ENCODE measurements at regions not wholly inside any gene's neighbourhood (a gene's known extent, or its start where the extent isn't known, plus 50 kb on each side); places are given as distances from the start of the nearest gene placed in this dataset.
"Not testable (repeated sequence)": the region's sequence is repeated elsewhere in the genome, so short reads cannot be mapped to it uniquely, and the experiment has no call there.

- Mint-ChIP-seq H3K27ac (ENCODE audit: unreplicated experiment) (no peak overlapping the region), H3K9me3 (ENCODE audit: unreplicated experiment) (no peaks in the 10 kb centered on the region), H3K36me3 (ENCODE audit: low read depth, unreplicated experiment) (no peaks in the 10 kb centered on the region), H3K4me3 (ENCODE audit: unreplicated experiment) (no peak overlapping the region), H3K27me3 (ENCODE audit: unreplicated experiment) (no peaks in the 10 kb centered on the region), H3K4me1 (ENCODE audit: unreplicated experiment) (peaks cover 6% of the 10 kb centered on the region)
- no peak for TF ChIP-seq CTCF (IDR thresholded peaks at IDR 0.05; ENCODE audit: unreplicated experiment)
- no peak for DNase-seq (ENCODE audit: low spot score)
Measured at GRCh38 chr4:125650557-125650956, 335.8 kb downstream of the FAT4 start.

GRCh38 chr4:125651707-125652357, 337.1 kb downstream of the FAT4 start:
- H3K4me3 Mint-ChIP-seq (ENCODE audit: unreplicated experiment) = not testable (repeated sequence)

GRCh38 chr4:125658773-125659172, 344.0 kb downstream of the FAT4 start:
- no peak for TF ChIP-seq CTCF (IDR thresholded peaks at IDR 0.05; ENCODE audit: unreplicated experiment)
- H3K27me3 Mint-ChIP-seq (ENCODE audit: unreplicated experiment) = no peaks in the 10 kb centered on the region
- H3K36me3 Mint-ChIP-seq (ENCODE audit: low read depth, unreplicated experiment) = no peaks in the 10 kb centered on the region
- no peak overlapping the region for H3K27ac Mint-ChIP-seq (ENCODE audit: unreplicated experiment)
- no peak for DNase-seq (ENCODE audit: low spot score)
- H3K4me1 Mint-ChIP-seq (ENCODE audit: unreplicated experiment) = peaks cover 10% of the 10 kb centered on the region
- H3K9me3 Mint-ChIP-seq (ENCODE audit: unreplicated experiment) = no peaks in the 10 kb centered on the region
- no peak overlapping the region for H3K4me3 Mint-ChIP-seq (ENCODE audit: unreplicated experiment)

More at GRCh38 chr4:125651707-125652357, 337.1 kb downstream of the FAT4 start:
- not testable (repeated sequence) for H3K27me3 Mint-ChIP-seq (ENCODE audit: unreplicated experiment); H3K27ac Mint-ChIP-seq (ENCODE audit: unreplicated experiment); H3K9me3 Mint-ChIP-seq (ENCODE audit: unreplicated experiment); H3K4me1 Mint-ChIP-seq (ENCODE audit: unreplicated experiment); DNase-seq (ENCODE audit: low spot score); H3K36me3 Mint-ChIP-seq (ENCODE audit: low read depth, unreplicated experiment)

GRCh38 chr4:125663896-125664767, 349.4 kb downstream of the FAT4 start:
- Mint-ChIP-seq H3K9me3 (ENCODE audit: unreplicated experiment) (no peaks in the 10 kb centered on the region), H3K4me1 (ENCODE audit: unreplicated experiment) (no peaks in the 10 kb centered on the region), H3K36me3 (ENCODE audit: low read depth, unreplicated experiment) (no peaks in the 10 kb centered on the region), H3K27ac (ENCODE audit: unreplicated experiment) (no peak overlapping the region), H3K4me3 (ENCODE audit: unreplicated experiment) (no peak overlapping the region), H3K27me3 (ENCODE audit: unreplicated experiment) (no peaks in the 10 kb centered on the region)
- no peak for TF ChIP-seq CTCF (IDR thresholded peaks at IDR 0.05; ENCODE audit: unreplicated experiment)
- DNase-seq (ENCODE audit: low spot score) = no peak

GRCh38 chr4:125666635-125667034, 351.9 kb downstream of the FAT4 start:
- H3K9me3 Mint-ChIP-seq (ENCODE audit: unreplicated experiment) = no peaks in the 10 kb centered on the region
- H3K4me1 Mint-ChIP-seq (ENCODE audit: unreplicated experiment) = no peaks in the 10 kb centered on the region
- H3K27me3 Mint-ChIP-seq (ENCODE audit: unreplicated experiment) = no peaks in the 10 kb centered on the region
- no peak for TF ChIP-seq CTCF (IDR thresholded peaks at IDR 0.05; ENCODE audit: unreplicated experiment)
- no peak overlapping the region for H3K4me3 Mint-ChIP-seq (ENCODE audit: unreplicated experiment)
- no peaks in the 10 kb centered on the region for H3K36me3 Mint-ChIP-seq (ENCODE audit: low read depth, unreplicated experiment)
- no peak overlapping the region for H3K27ac Mint-ChIP-seq (ENCODE audit: unreplicated experiment)
- DNase-seq (ENCODE audit: low spot score) = no peak
